ENCODE measurements at regions not wholly inside any gene's neighbourhood (a gene's known extent, or its start where the extent isn't known, plus 50 kb on each side); places are given as distances from the start of the nearest gene placed in this dataset.
"Not testable (repeated sequence)": the region's sequence is repeated elsewhere in the genome, so short reads cannot be mapped to it uniquely, and the experiment has no call there.

DNA sequence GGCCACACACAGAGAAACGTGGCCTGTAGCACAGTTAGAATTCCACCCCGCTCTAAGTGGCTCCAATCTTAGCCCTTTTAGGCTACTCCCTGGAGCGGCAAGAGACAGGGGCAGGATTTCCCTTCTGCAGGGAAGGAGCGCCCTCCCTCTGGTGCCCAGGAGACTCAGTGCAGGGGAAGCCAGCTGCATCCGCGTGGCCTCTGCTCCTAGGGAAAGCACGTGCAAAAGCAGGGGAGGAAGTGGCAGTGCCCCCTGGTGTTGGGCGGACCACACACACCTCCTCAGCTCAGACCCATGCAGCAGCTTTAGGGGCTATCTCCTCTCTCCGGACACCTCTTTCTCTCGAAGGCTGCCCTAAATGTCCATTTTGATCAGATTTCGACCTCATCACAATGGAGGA, 50.0 kb downstream of the SPRING1 start:
- no peak for DNase-seq

DNA sequence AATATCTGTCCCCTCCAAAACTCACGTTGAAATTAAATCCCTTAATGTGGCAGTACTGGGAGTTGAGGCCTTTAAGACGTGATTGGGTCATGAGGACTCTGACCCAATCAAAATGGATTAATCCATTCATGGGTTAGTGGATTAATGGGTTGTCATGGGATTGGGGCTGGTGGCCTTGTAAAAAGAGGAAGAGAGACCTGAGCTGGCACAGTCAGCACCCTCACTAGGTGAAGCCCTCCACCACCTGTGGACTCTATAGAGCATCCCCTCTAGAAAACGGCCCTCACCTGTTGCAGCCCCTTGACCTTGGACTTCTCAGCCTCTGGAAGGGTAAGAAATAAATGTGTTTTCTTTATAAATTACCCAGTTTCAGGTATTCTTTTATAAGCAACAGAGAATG, 53.0 kb downstream of the SPRING1 start:
- DNase-seq: no peak

GRCh38 chr12:116677202-116677661, 60.6 kb downstream of the SPRING1 start:
- DNase-seq: no peak

- DNase-seq: no peak
Measured at GRCh38 chr12:116675339-116676107, 62.3 kb downstream of the SPRING1 start.

DNA sequence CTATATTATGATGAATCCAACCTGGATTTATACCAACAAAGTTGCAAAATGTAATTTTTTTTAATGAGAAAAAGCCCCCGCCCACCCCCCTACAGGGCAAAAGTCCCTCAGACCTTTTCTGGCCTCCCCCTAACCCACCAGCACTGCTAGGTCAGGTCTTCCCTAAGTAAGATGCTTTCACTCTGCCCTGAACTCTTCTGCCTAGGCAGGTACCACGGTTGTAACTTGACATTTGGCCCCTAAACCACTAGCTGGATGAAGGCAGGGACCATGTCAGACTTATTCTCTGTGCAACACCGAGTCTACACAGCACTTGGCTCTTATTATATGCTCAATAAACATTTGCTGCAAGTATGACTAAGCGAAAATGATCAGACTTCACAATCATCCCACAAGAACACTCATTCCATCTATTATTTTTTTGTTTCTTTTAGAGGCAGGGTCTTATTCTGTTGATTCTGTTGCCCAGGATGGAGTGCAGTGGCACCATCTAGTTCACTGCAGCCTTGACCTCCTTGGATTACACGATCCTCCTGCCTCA, 63.2 kb downstream of the SPRING1 start:
- no peak for DNase-seq

DNA sequence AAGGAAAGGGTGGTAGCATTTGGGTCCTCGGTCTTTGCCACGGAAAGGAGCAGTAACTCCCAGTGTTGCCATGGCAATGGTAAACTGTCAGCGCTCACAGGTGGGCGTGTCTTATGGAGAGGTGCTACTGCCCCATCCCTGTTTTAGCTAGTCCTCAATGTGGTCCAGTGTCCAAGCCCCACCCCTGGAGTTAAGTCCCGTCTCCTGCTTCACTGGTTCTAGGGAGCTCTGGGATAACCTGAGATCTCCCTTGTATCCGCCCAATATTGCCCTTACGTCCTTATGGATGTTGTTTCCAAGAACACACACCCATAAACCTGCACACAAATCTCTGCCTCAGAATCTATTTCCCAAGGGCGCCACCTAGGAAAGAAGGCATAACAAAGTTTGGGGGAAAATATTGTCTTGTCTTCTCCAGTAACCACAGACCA, 64.2 kb downstream of the SPRING1 start:
- DNase-seq: no peak

DNA sequence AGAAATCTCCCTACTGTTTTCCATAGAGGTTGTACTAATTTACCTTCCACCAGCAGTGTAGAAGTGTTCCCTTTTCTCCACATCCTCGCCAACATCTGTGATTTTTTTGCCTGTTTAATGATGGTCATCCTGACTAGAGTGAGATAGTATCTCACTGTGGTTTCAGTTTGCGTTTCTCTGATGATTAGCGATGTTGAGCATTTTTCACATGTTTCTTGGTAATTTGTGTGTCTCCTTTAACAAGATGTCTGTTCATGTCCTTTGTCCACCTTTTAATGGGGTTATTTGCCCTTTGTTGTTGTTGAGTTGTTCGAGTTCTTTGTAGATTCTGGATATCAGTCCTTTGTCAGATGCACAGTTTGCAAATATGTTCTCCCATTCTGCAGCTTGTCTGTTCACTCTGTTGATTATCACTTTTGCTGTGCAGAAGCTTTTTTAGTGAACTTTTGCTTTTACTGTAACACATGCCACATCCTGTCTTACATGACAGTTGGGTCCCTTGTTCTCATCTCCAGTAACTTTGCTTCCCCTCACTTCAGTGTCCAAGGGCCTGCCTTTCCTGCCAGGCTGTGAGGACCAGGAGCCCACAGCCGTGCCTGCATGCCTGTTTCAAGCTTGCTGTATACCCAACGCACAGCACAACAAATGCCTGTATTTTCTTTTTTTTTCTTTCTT, 64.9 kb downstream of the SPRING1 start:
- peak; percentile 3 for DNase-seq

GRCh38 chr12:116672010-116672409, 65.9 kb downstream of the SPRING1 start:
- no peak for DNase-seq

DNA sequence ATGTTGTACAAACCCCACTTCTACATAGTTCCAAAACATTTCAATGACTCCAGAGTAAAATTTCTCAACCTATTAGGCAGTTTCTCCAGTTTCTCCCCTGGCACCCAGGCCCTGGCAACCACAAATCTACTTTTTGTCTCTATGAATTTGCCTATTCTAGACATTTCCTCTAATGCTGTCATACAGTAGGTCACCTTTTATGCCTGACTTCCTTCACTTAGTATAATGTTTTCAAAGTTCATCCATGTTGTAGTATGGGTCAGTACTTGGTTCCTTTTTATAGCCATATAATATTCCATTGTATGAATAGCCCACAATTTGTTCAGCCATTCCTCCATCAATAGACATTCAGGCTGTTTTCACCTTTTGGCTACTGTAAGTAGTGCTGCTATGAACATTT, 67.0 kb downstream of the SPRING1 start:
- DNase-seq: no peak

DNA sequence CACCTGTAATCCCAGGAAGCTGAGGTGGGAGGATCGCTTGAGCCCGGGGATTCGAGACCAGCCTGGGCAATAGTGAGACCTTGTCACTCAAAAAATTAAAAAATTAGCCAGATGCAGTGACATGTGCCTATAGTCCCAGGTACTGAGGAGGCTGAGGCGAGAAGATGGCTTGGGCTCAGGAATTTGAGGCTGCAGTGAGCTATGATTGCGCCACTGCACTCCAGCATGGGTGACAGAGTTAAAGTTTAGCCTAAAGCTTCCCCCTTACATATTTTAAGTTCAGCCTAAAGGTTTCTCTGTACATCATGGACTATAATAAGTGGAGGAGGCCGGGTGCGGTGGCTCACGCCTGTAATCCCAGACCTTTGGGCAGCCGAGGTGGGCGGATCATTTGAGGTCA, 70.1 kb downstream of the SPRING1 start:
- DNase-seq: no peak

DNA sequence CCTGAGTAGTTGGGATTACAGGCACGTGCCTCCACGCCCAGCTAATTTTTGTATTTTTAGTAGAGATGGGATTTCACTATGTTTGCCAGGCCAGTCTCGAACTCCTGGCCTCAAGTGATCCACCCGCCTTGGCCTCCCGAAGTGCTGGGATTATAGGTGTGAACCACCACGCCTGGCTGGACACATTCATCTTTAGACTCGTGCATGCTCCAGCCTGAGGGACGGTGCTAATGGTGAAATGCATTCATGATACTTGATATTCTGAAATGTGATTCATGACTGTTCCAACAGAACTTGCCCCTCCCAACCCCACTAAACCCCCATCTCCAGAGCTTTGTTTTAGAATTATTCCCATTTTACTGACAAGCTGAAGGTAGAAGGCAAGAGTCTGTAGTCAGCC, 71.0 kb downstream of the SPRING1 start:
- not testable (repeated sequence) for DNase-seq

GRCh38 chr12:116666305-116666673, 71.6 kb downstream of the SPRING1 start:
- DNase-seq: no peak

DNA sequence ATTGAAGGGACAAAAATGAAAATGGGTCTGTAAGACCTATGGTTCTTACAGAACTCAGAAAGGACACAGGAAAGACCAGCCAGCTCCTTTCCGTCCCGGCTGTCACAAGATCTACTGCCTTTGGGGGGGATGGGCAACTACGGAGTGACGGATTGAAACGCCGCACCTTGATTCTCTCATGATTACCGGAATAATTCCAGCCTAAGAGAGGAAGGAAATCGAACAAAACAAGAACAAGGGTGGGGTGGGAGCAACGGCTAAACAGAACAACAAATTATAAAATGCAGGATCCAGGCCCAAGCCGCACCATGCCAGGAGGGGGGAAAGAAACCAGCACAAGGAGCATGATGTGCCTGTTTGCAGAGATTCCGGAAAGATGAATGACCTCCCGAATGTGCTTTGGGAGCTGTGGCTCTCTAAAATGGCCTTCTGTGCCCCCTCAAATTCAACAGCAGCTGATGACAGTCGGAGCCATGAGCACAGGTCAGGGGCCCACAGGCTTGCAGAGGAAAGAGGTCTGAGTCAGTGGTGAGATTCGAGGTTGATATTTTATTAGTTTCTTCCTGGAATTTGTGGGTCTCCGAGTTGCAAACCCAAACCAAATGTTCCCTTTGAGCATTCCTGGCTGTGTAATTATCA, 72.1 kb downstream of the SPRING1 start:
- DNase-seq: no peak

DNA sequence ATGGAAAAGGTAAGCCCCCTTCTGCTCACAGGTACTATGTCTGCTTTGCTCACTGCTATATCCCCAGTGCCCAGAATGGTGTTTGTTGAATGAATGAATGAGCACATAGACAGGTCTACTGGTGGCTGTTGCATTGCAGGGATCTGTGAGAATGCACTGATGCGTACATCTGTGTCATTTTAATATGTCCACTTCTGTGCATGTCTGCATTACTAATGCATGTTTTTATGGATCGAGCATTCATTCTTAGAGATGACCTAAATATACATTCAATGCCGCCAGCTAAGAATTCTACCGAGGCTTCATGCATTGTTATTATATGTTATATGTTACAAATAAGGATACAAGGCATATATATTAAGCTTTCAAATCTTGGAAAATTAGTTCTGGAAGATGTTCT, 73.8 kb downstream of the SPRING1 start:
- no peak for DNase-seq

DNA sequence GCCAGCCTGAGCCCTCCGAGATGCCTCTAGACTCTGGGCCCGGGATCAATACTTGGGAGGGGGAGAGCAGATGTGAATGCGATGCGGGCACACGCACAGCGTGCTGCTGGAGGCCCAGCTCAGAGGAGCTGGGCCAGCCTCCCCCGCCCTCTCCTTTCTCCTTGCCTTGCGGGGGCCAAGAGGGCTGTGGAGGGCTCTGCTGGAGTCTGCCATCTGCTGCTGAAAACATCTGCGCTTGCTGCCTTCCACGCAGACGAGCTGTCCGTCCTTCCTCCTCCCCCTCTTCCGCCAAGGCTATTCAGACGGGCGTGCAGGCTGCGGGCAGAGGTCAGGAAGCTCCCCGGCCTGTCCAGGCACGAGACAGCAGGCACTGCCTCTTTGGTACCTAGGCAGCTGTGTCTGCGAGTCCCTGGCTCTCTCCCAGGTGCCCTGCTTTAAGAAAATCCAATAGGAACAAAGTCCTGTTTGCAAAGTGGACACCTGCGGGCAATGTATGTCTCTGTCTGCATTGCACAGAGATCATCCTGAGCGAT, 75.2 kb downstream of the SPRING1 start:
- DNase-seq: no peak

DNA sequence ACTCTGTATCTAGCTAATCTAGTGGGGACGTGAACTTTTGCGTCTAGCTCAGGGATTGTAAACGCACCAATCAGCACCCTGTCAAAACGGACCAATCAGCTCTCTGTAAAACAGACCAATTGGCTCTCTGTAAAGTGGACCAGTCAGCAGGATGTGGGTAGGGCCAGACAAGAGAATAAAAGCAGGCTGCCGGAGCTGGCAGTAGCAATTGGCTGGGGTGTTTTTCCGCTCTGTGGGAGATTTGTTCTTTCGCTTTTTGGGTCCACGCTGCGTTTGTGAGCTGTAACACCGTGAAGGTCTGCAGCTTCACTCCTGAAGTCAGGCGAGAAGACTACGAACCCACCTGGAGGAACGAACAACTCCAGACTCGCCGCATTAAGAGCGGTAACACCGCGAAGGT, 76.5 kb downstream of the SPRING1 start:
- DNase-seq: no peak

DNA sequence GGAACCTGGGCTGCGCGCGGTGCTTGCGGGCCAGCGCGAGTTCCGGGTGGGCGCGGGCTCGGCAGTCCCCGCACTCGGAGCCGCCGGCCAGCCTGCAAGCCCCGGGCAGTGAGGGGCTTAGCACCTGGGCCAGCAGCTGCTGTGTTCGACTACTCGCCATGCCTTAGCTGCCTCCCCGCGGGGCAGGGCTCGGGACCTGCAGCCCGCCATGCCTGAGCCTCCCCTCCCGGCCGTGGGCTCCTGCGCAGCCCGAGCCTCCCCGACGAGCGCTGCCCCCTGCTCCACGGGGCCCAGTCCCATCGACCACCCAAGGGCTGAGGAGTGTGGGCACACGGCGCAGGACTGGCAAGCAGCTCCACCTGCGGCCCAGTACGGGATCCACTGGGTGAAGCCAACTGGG, 77.1 kb downstream of the SPRING1 start:
- DNase-seq: not testable (repeated sequence)

GRCh38 chr12:116659771-116660481, 77.9 kb downstream of the SPRING1 start:
- no peak for DNase-seq

DNA sequence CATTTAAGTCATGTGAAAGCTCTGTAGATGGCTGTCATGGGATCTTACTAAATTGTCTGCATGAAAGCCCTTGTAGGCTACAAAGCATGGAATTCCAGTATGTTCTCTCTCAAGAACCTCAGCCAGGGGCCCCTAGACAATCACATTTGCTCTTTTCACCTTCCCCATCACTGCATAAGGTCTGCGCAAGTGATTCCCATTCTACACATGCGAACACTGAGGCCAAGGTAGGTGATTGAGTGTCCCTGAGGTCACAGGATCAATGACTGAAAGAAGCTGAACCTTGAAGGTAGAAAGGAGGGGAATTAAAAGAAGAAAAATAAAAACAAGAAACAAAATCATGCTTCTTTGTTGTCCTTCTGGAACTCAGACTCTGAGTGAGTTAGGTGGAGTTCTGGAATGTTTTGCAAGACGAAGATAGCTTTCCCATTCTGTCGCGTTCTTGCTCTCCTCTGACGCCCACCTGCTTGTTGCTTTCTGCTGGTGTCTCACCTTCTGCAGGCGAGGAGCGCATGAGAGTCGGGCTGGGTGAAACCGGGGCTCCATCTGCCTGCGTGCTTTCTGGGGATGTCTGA, 79.9 kb downstream of the SPRING1 start:
- DNase-seq: no peak

- no peak for DNase-seq
Measured at GRCh38 chr12:116656306-116656705, 81.6 kb downstream of the SPRING1 start.

DNA sequence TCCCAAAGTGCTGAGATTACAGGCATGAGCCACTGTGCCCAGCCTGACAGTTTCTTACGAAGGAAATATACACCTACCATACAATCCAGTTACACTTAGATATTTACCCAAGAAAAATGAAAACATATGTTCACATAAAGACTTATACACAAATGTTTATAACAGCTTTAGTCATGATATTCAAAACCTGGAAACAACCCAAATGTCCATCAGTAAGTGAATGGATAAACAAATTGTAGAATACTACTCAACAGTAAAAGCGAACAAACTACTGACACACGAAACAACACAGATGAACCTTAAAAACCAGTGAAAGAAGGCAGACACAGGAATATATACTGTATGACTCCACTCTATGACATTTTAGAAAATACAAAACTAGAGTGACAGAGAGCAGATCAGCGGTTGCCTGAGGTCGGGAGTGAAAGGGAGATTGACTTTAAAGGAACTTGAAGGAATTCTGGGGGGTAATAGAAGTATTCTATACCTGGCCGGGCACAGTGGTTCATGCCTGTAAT, 83.6 kb downstream of the SPRING1 start:
- DNase-seq: no peak

DNA sequence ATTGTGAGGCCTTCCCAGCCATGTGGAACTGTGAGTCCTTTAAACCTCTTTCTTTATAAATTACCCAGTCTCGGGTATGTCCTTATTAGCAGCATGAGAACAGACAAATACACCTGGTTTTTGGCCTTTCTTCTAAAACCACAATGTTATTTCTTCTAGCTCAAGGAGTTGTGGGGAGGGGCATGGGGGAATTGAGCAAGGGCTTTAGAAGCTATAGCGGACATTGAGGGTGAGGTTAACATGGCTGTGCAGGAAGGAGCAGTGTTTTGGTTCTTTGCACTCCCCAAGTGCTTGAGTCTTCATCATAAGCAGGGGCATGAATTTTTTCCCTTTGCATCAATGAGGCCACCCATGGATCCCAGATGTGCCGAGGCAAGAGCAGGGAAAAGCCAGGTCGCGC, 86.8 kb downstream of the SPRING1 start:
- no peak for DNase-seq

Data from central memory CD4-positive, alpha-beta T cell (primary cell).